C4-2B (cell line): ENCODE measurements at regions not wholly inside any gene's neighbourhood (a gene's known extent, or its start where the extent isn't known, plus 50 kb on each side); places are given as distances from the start of the nearest gene placed in this dataset.
"Not testable (repeated sequence)": the region's sequence is repeated elsewhere in the genome, so short reads cannot be mapped to it uniquely, and the experiment has no call there.

ENCODE experiments used
- H3K27ac ChIP-seq: fragments of 450-650 bp; 2 replicates; pipeline ENCODE4 v1.5.1; 2017
- CTCF ChIP-seq: fragments of 450-650 bp; conservative IDR thresholded peaks from 2 replicates; pipeline ENCODE4 v1.5.1; 2017; ENCODE audit warnings: mild to moderate bottlenecking
- ZFX ChIP-seq: fragments of 450-650 bp; IDR thresholded peaks from 2 replicates; pipeline ENCODE4 v1.6.1; 2017

GRCh38 chr4:170190265-170190664, 100.5 kb upstream of the AADAT start:
- H3K27ac ChIP-seq: no peak overlapping the region
- TF ChIP-seq ZFX (no peak), CTCF (no peak)

- no peak overlapping the region for H3K27ac ChIP-seq
- TF ChIP-seq ZFX: no peak
- no peak for TF ChIP-seq CTCF
Observed at GRCh38 chr4:170170861-170171260, 81.1 kb upstream of the AADAT start.

GRCh38 chr4:170169699-170170098, 79.9 kb upstream of the AADAT start:
- no peak overlapping the region for H3K27ac ChIP-seq
- TF ChIP-seq ZFX: no peak
- TF ChIP-seq CTCF: no peak

GRCh38 chr4:170167678-170168077, 77.9 kb upstream of the AADAT start:
- H3K27ac ChIP-seq: no peak overlapping the region
- no peak for TF ChIP-seq CTCF
- no peak for TF ChIP-seq ZFX

GRCh38 chr4:170166193-170166592, 76.4 kb upstream of the AADAT start:
- not testable (repeated sequence) for H3K27ac ChIP-seq

- H3K27ac ChIP-seq: no peak overlapping the region
- TF ChIP-seq ZFX (no peak), CTCF (no peak)
Observed at GRCh38 chr4:170162416-170162815, 72.7 kb upstream of the AADAT start.

- no peak for TF ChIP-seq CTCF
- no peak for TF ChIP-seq ZFX
- H3K27ac ChIP-seq: no peak overlapping the region
Observed at GRCh38 chr4:170157670-170158069, 67.9 kb upstream of the AADAT start.

GRCh38 chr4:170145120-170145519, 55.4 kb upstream of the AADAT start:
- TF ChIP-seq CTCF (no peak), ZFX (no peak)
- no peak overlapping the region for H3K27ac ChIP-seq
